ENCODE measurements at regions not wholly inside any gene's neighbourhood (a gene's known extent, or its start where the extent isn't known, plus 50 kb on each side); places are given as distances from the start of the nearest gene placed in this dataset.
A peak's percentile ranks its signal among the peaks of the same experiment; 100 is the strongest.

DNA sequence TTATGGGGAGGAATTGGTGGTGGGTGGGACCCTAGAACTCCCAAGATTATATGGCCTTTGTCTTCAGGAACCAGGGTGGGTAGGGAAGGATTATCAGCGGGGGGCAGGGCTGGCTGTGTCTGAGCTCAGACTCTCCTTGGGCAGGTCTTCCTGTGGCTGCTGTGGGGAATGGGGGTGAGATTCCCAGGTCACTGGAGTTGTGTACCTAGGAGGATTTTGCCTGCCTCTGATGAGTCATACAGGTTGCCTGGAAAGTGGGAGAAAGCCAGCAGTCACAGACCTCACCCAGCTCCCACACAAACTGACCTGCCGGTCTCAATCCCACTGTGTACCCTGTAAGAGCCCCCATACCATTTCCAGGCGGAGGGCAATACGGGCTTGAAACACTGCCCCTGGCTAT is 209.9 kb upstream of the CNTN3 start:
- H3K27ac Mint-ChIP-seq: peak overlapping the region; percentile 7
- TF ChIP-seq, protein P1, sequence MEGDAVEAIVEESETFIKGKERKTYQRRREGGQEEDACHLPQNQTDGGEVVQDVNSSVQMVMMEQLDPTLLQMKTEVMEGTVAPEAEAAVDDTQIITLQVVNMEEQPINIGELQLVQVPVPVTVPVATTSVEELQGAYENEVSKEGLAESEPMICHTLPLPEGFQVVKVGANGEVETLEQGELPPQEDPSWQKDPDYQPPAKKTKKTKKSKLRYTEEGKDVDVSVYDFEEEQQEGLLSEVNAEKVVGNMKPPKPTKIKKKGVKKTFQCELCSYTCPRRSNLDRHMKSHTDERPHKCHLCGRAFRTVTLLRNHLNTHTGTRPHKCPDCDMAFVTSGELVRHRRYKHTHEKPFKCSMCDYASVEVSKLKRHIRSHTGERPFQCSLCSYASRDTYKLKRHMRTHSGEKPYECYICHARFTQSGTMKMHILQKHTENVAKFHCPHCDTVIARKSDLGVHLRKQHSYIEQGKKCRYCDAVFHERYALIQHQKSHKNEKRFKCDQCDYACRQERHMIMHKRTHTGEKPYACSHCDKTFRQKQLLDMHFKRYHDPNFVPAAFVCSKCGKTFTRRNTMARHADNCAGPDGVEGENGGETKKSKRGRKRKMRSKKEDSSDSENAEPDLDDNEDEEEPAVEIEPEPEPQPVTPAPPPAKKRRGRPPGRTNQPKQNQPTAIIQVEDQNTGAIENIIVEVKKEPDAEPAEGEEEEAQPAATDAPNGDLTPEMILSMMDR (IDR thresholded peaks at IDR 0.05): no peak
- TF ChIP-seq EZH2 (IDR thresholded peaks at IDR 0.05): no peak
- TF ChIP-seq EZH2phosphoT487 (IDR thresholded peaks at IDR 0.05): no peak

DNA sequence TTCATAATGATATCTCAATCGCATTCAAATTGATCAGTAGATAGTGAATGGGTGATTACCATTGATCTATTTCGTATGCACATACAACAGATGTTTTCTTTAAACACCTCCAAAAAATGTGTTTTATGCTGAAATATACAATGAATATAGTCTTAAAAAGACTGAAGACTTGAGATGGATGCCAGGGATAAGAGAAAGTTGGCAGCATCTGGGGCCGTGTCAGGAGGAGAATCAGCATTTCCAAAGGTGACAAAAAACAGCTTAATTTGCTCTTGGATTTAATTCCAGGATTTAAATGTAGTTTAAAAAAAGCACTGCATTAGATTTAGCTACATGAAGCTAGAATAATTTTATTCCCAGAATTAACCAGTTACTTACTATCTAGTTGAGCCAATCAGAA is 199.7 kb upstream of the CNTN3 start:
- H3K27ac Mint-ChIP-seq: no peak overlapping the region
- peaks cover 8% of the 10 kb centered on the region for H3K9me3 Mint-ChIP-seq
- Histone ChIP-seq H3K9me3 (ENCODE audit: low read depth) (no peaks in the 10 kb centered on the region), H3K36me3 (no peaks in the 10 kb centered on the region), H3K27ac (no peak overlapping the region), H3K79me2 (ENCODE audit: low read depth) (no peaks in the 10 kb centered on the region), H3K27me3 (no peaks in the 10 kb centered on the region), H3K4me3 (no peak overlapping the region), H2AFZ (replicated peaks) (no peak overlapping the region), H3K4me1 (no peaks in the 10 kb centered on the region), H3K4me2 (no peak overlapping the region), H4K20me1 (ENCODE audit: low read depth) (no peaks in the 10 kb centered on the region), H3K9ac (no peak overlapping the region), H3F3A (ENCODE audit: low read depth) (no peaks in the 10 kb centered on the region)
- DNase-seq (ENCODE audit: low spot score): no peak
- no peak overlapping the region for H3K4me3 Mint-ChIP-seq
- TF ChIP-seq EZH2 (IDR thresholded peaks at IDR 0.05) (no peak), EZH2phosphoT487 (IDR thresholded peaks at IDR 0.05) (no peak)
- TF ChIP-seq, protein P1 (IDR thresholded peaks at IDR 0.05): no peak
- no peaks in the 10 kb centered on the region for H3K27me3 Mint-ChIP-seq (ENCODE audit: insufficient read depth, low read depth)
- H3K4me1 Mint-ChIP-seq: peaks cover 2% of the 10 kb centered on the region
- no peaks in the 10 kb centered on the region for H3K36me3 Mint-ChIP-seq

More for the DNA sequence above, 209.9 kb upstream of the CNTN3 start:
- Histone ChIP-seq H3K9me3 (ENCODE audit: low read depth) (no peaks in the 10 kb centered on the region), H3K9ac (no peak overlapping the region), H3K4me3 (no peak overlapping the region), H3F3A (ENCODE audit: low read depth) (no peaks in the 10 kb centered on the region), H4K20me1 (ENCODE audit: low read depth) (no peaks in the 10 kb centered on the region), H2AFZ (replicated peaks) (peak overlapping the region; percentile 17), H3K79me2 (ENCODE audit: low read depth) (no peaks in the 10 kb centered on the region), H3K4me1 (peaks cover 4% of the 10 kb centered on the region), H3K27ac (no peak overlapping the region), H3K36me3 (no peaks in the 10 kb centered on the region), H3K4me2 (no peak overlapping the region), H3K27me3 (no peaks in the 10 kb centered on the region)
- H3K4me3 Mint-ChIP-seq: no peak overlapping the region
- H3K9me3 Mint-ChIP-seq: peaks cover 28% of the 10 kb centered on the region
- no peaks in the 10 kb centered on the region for H3K27me3 Mint-ChIP-seq (ENCODE audit: insufficient read depth, low read depth)
- H3K36me3 Mint-ChIP-seq: peaks cover 5% of the 10 kb centered on the region
- no peak for DNase-seq (ENCODE audit: low spot score)
- peaks cover 11% of the 10 kb centered on the region for H3K4me1 Mint-ChIP-seq

DNA sequence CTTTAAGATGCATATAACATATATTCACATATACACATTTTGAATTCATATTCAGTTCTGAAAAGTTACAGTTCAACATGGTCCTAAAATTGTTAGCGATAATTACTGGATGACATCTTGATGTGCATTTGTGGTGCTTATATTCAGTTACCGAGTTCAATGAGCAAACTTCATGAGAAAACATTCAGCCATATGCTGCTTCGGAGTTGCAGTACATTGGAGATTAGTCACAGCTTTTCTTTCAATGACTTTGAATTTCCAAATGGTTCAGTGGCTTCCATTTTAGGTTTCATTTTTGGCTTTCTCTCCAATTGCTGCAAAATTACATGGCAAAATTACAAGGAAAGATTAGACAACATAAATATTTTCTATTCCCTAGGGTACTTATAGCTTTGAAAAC is 198.3 kb upstream of the CNTN3 start:
- Histone ChIP-seq H3K79me2 (ENCODE audit: low read depth) (no peaks in the 10 kb centered on the region), H3F3A (ENCODE audit: low read depth) (no peaks in the 10 kb centered on the region), H3K4me2 (no peak overlapping the region), H3K4me1 (no peaks in the 10 kb centered on the region), H3K27ac (no peak overlapping the region), H4K20me1 (ENCODE audit: low read depth) (no peaks in the 10 kb centered on the region), H2AFZ (replicated peaks) (no peak overlapping the region), H3K36me3 (no peaks in the 10 kb centered on the region), H3K9me3 (ENCODE audit: low read depth) (no peaks in the 10 kb centered on the region), H3K4me3 (no peak overlapping the region), H3K27me3 (no peaks in the 10 kb centered on the region), H3K9ac (no peak overlapping the region)
- Mint-ChIP-seq H3K27ac (no peak overlapping the region), H3K27me3 (ENCODE audit: insufficient read depth, low read depth) (no peaks in the 10 kb centered on the region), H3K36me3 (no peaks in the 10 kb centered on the region), H3K9me3 (peaks cover 8% of the 10 kb centered on the region), H3K4me3 (no peak overlapping the region), H3K4me1 (peaks cover 6% of the 10 kb centered on the region)
- no peak for DNase-seq (ENCODE audit: low spot score)
- no peak for TF ChIP-seq EZH2phosphoT487 (IDR thresholded peaks at IDR 0.05)
- TF ChIP-seq, protein P1 (IDR thresholded peaks at IDR 0.05): no peak
- no peak for TF ChIP-seq EZH2 (IDR thresholded peaks at IDR 0.05)
